GM12878 (cell line): ENCODE measurements at regions not wholly inside any gene's neighbourhood (a gene's known extent, or its start where the extent isn't known, plus 50 kb on each side); places are given as distances from the start of the nearest gene placed in this dataset.

Experiments used
- ATAC-seq: fragments of 200-7000 bp; cut with Tn5 transposase; 3 replicates; pipeline ENCODE4 v1.9.1; 2020; ENCODE audit warnings: mild to moderate bottlenecking, moderate library complexity
- BruUV-seq: library from RNA; stranded (reverse); fragments of 400-500 nt; replicated peaks from 2 replicates; lab custom pipeline; 2021; lab: Mats Ljungman, UMichigan
- CTCF ChIA-PET: fragments of 300-600 bp; sonication (Branson Sonifier 250); formaldehyde crosslinking; extraction: SDS; loops from one replicate; lab custom pipeline; 2021; ENCODE audit warnings: inconsistent platforms; lab: Yijun Ruan, JAX
- POLR2A ChIA-PET: fragments of 350-600 bp; formaldehyde crosslinking; extraction: SDS; loops from one replicate; lab custom pipeline; 2021; ENCODE audit warnings: inconsistent platforms; lab: Charles Lee
- RAD21 ChIA-PET: fragments of 300-600 bp; sonication (Branson Sonifier 250); formaldehyde crosslinking; loops from one replicate; lab custom pipeline; 2023; ENCODE audit warnings: antibody characterized with exemption; ENCODE audit not compliant: unreplicated experiment; lab: Charles Lee
- SMC1A ChIA-PET: fragments of 300-600 bp; sonication (Branson Sonifier 250); formaldehyde crosslinking; loops from one replicate; lab custom pipeline; 2023; ENCODE audit not compliant: unreplicated experiment, uncharacterized antibody; lab: Charles Lee
- DNase-seq: peaks from one replicate; pipeline ENCODE4 v3.0.0-alpha.2; 2011; ENCODE audit warnings: low read depth, low spot score
- FAIRE-seq: peaks from 3 replicates; lab custom pipeline; 2011; peaks lifted over from hg19 to GRCh38; lab: Jason Lieb, UNC
- H2AFZ ChIP-seq: 2 replicates; pipeline ENCODE4 v1.6.0; 2011; ENCODE audit warnings: low read depth, low read length, control low read depth; ENCODE audit not compliant: control insufficient read depth
- H3K27ac ChIP-seq: 2 replicates; pipeline ENCODE4 v1.5.1; 2011; ENCODE audit warnings: control low read depth; ENCODE audit not compliant: control insufficient read depth, insufficient read depth
- H3K27me3 ChIP-seq, 2 experiments: replicated peaks in 1 of 2; 2 replicates each; pipeline versions ENCODE4 v1.6.0 to v1.6.1; 2011; ENCODE audit warnings: low read length in 1 of 2; ENCODE audit not compliant: control insufficient read depth in 2 of 2, insufficient read depth in 2 of 2
- H3K36me3 ChIP-seq, 2 experiments: 2 replicates each; pipeline ENCODE4 v1.5.1; 2011; ENCODE audit warnings: low read length in 1 of 2; ENCODE audit not compliant: control insufficient read depth in 2 of 2, insufficient read depth in 2 of 2
- H3K4me1 ChIP-seq: 2 replicates; pipeline ENCODE4 v1.6.1; 2011; ENCODE audit warnings: mild to moderate bottlenecking, low read length, moderate library complexity, mixed read lengths; ENCODE audit not compliant: control insufficient read depth, insufficient read depth
- H3K4me2 ChIP-seq: 2 replicates; pipeline ENCODE4 v1.6.0; 2011; ENCODE audit warnings: control low read depth; ENCODE audit not compliant: control insufficient read depth, insufficient read depth
- H3K4me3 ChIP-seq: fragments of 200-600 bp; sonication (generic); 2 replicates; pipeline ENCODE4 v1.5.1; 2016
- H3K79me2 ChIP-seq: 2 replicates; pipeline ENCODE4 v1.6.0; 2011; ENCODE audit warnings: low read length; ENCODE audit not compliant: control insufficient read depth, insufficient read depth
- H3K9ac ChIP-seq: 2 replicates; pipeline ENCODE4 v1.8.0; 2011; ENCODE audit warnings: low read length, control low read depth, mixed read lengths; ENCODE audit not compliant: control insufficient read depth, insufficient read depth
- H3K9me3 ChIP-seq: replicated peaks from 3 replicates; pipeline ENCODE4 v1.5.1; 2011; ENCODE audit warnings: mild to moderate bottlenecking, low read length; ENCODE audit not compliant: control insufficient read depth, insufficient read depth
- H4K20me1 ChIP-seq: 2 replicates; pipeline ENCODE4 v1.6.0; 2011; ENCODE audit not compliant: control insufficient read depth, insufficient read depth
- BCL11A ChIP-seq: IDR thresholded peaks from 2 replicates; pipeline ENCODE4 v1.6.1; 2011; ENCODE audit warnings: low read depth, low read length
- BMI1 ChIP-seq: fragments of 450-650 bp; IDR thresholded peaks from 2 replicates; pipeline ENCODE4 v1.6.1; 2016; ENCODE audit warnings: mild to moderate bottlenecking, moderate library complexity, borderline replicate concordance
- CEBPB ChIP-seq, 2 experiments: fragments of 150-350 bp in 1 of 2; IDR thresholded peaks; 2 replicates each; pipeline ENCODE4 v1.6.1; 2012 to 2014; ENCODE audit warnings: low read depth in 2 of 2, low read length in 2 of 2, borderline replicate concordance in 1 of 2, inconsistent platforms in 1 of 2
- ESRRA ChIP-seq: IDR thresholded peaks from 2 replicates; pipeline ENCODE4 v1.6.1; 2012; ENCODE audit warnings: mild to moderate bottlenecking, low read length, improper control_type of control experiment
- HDGF ChIP-seq: fragments of 450-650 bp; IDR thresholded peaks from 2 replicates; pipeline ENCODE4 v1.6.1; 2016; ENCODE audit warnings: antibody characterized with exemption
- IKZF1 ChIP-seq: fragments of 450-650 bp; conservative IDR thresholded peaks from 2 replicates; pipeline ENCODE4 v1.6.1; 2017; ENCODE audit warnings: antibody characterized with exemption, mild to moderate bottlenecking
- JUNB ChIP-seq: IDR thresholded peaks from 2 replicates; pipeline ENCODE4 v1.6.1; 2016; ENCODE audit warnings: antibody characterized with exemption, mild to moderate bottlenecking
- POLR2A ChIP-seq: IDR thresholded peaks from 2 replicates; pipeline ENCODE4 v1.6.1; 2011; ENCODE audit warnings: low read depth, mild to moderate bottlenecking, low read length
- RAD21 ChIP-seq: IDR thresholded peaks from 2 replicates; pipeline ENCODE4 v1.6.1; 2011; ENCODE audit warnings: mild to moderate bottlenecking, low read depth, low read length, moderate library complexity; ENCODE audit not compliant: insufficient read depth
- SMAD1 ChIP-seq: fragments of 450-650 bp; IDR thresholded peaks from 2 replicates; pipeline ENCODE4 v1.6.1; 2018; ENCODE audit warnings: mild to moderate bottlenecking, low read depth; ENCODE audit not compliant: partially characterized antibody
- WRNIP1 ChIP-seq: IDR thresholded peaks from 2 replicates; pipeline ENCODE4 v1.6.1; 2011; ENCODE audit warnings: low read depth, low read length, improper control_type of control experiment, borderline replicate concordance
- YBX1 ChIP-seq: fragments of 450-650 bp; IDR thresholded peaks from 2 replicates; pipeline ENCODE4 v1.6.1; 2016; ENCODE audit warnings: antibody characterized with exemption
- ZNF207 ChIP-seq: fragments of 450-650 bp; IDR thresholded peaks from 2 replicates; pipeline ENCODE4 v1.6.1; 2014; ENCODE audit warnings: antibody characterized with exemption, mild to moderate bottlenecking, borderline replicate concordance
- WGBS: methylation state at CpG from one replicate; pipeline ENCODE4 v1.1.6; 2016; ENCODE audit warnings: low lambda C conversion rate; ENCODE audit not compliant: insufficient replicate concordance, insufficient coverage; ENCODE audit errors: missing lambda C conversion rate; 5-methylcytosine and 5-hydroxymethylcytosine counted together
- in situ Hi-C: fragments of 300-500 bp; cut with MboI; formaldehyde crosslinking; loops from 9 replicates; pipeline ENCODE4 v1.14.3; 2018; ENCODE audit warnings: mixed read lengths
- intact Hi-C: fragments of 100-400 bp; cut with micrococcal nuclease; formaldehyde crosslinking; loops from one replicate; pipeline ENCODE4 v1.14.2; 2022; ENCODE audit not compliant: unreplicated experiment
- TF ChIP-seq, protein P1 (sequence below): fragments of 450-650 bp; IDR thresholded peaks from 2 replicates; pipeline ENCODE4 v1.6.1; 2017; ENCODE audit warnings: mild to moderate bottlenecking, moderate library complexity
- TF ChIP-seq, protein P2 (sequence below): IDR thresholded peaks from 2 replicates; pipeline ENCODE4 v1.6.1; 2012; ENCODE audit warnings: low read length, inconsistent platforms
- TF ChIP-seq, protein P3 (sequence below): IDR thresholded peaks from 2 replicates; pipeline ENCODE4 v1.6.1; 2012; ENCODE audit warnings: mild to moderate bottlenecking, low read depth, low read length

DNA sequence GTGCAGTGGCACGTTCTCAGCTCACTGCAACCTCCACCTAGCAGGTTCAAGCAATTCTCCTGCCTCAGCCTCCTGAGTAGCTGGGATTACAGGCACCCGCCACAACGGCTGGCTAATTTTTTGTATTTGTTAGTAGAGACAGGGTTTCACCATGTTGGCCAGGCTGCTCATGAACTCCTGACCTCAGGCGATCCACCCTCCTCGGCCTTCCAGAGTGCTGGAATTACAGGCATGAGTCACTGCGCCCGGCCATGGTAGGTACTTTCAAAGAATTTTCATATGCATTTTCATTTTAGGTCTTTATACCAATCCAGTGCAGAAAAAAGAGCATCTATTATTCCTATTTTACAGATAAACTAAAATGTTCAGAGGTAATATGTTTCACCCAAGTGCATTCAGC is 411.3 kb upstream of the USP15 start:
- WGBS: 16% methylated on average over 7 of the region's 7 CpGs
- no peaks in the 10 kb centered on the region for H3K4me1 ChIP-seq
- no peak overlapping the region for H3K27ac ChIP-seq
- no peak overlapping the region for H2AFZ ChIP-seq
- H3K27me3 ChIP-seq: no peaks in the 10 kb centered on the region
- DNase-seq (no peak), FAIRE-seq (no peak), ATAC-seq (no peak)
- POLR2A ChIA-PET: no interaction called here
- H3K36me3 ChIP-seq: no peaks in the 10 kb centered on the region
- H3K4me2 ChIP-seq: no peak overlapping the region
- intact Hi-C loops (no loop called here), in situ Hi-C loops (no loop called here)
- CTCF ChIA-PET: no interaction called here
- H3K9me3 ChIP-seq: no peaks in the 10 kb centered on the region
- no peak overlapping the region for H3K4me3 ChIP-seq
- RAD21 ChIA-PET: no interaction called here
- H4K20me1 ChIP-seq: no peaks in the 10 kb centered on the region
- H3K9ac ChIP-seq: no peak overlapping the region
- no peaks in the 10 kb centered on the region for H3K79me2 ChIP-seq
- BruUV-seq: no TSS peak
- SMC1A ChIA-PET: no interaction called here
- no peak for TF ChIP-seq HDGF
- TF ChIP-seq, protein P1, sequence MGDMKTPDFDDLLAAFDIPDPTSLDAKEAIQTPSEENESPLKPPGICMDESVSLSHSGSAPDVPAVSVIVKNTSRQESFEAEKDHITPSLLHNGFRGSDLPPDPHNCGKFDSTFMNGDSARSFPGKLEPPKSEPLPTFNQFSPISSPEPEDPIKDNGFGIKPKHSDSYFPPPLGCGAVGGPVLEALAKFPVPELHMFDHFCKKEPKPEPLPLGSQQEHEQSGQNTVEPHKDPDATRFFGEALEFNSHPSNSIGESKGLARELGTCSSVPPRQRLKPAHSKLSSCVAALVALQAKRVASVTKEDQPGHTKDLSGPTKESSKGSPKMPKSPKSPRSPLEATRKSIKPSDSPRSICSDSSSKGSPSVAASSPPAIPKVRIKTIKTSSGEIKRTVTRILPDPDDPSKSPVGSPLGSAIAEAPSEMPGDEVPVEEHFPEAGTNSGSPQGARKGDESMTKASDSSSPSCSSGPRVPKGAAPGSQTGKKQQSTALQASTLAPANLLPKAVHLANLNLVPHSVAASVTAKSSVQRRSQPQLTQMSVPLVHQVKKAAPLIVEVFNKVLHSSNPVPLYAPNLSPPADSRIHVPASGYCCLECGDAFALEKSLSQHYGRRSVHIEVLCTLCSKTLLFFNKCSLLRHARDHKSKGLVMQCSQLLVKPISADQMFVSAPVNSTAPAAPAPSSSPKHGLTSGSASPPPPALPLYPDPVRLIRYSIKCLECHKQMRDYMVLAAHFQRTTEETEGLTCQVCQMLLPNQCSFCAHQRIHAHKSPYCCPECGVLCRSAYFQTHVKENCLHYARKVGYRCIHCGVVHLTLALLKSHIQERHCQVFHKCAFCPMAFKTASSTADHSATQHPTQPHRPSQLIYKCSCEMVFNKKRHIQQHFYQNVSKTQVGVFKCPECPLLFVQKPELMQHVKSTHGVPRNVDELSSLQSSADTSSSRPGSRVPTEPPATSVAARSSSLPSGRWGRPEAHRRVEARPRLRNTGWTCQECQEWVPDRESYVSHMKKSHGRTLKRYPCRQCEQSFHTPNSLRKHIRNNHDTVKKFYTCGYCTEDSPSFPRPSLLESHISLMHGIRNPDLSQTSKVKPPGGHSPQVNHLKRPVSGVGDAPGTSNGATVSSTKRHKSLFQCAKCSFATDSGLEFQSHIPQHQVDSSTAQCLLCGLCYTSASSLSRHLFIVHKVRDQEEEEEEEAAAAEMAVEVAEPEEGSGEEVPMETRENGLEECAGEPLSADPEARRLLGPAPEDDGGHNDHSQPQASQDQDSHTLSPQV: no peak
- TF ChIP-seq SMAD1: no peak
- TF ChIP-seq ZNF207: no peak
- TF ChIP-seq RAD21: no peak
- TF ChIP-seq CEBPB (IDR thresholded peaks at IDR 0.05; ENCODE audit: borderline replicate concordance in 1 of 2, low read depth in 2 of 2, low read length in 2 of 2): no peak
- TF ChIP-seq, protein P2, sequence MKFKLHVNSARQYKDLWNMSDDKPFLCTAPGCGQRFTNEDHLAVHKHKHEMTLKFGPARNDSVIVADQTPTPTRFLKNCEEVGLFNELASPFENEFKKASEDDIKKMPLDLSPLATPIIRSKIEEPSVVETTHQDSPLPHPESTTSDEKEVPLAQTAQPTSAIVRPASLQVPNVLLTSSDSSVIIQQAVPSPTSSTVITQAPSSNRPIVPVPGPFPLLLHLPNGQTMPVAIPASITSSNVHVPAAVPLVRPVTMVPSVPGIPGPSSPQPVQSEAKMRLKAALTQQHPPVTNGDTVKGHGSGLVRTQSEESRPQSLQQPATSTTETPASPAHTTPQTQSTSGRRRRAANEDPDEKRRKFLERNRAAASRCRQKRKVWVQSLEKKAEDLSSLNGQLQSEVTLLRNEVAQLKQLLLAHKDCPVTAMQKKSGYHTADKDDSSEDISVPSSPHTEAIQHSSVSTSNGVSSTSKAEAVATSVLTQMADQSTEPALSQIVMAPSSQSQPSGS: no peak
- no peak for TF ChIP-seq IKZF1
- no peak for TF ChIP-seq JUNB
- TF ChIP-seq YBX1: no peak
- TF ChIP-seq, protein P3, sequence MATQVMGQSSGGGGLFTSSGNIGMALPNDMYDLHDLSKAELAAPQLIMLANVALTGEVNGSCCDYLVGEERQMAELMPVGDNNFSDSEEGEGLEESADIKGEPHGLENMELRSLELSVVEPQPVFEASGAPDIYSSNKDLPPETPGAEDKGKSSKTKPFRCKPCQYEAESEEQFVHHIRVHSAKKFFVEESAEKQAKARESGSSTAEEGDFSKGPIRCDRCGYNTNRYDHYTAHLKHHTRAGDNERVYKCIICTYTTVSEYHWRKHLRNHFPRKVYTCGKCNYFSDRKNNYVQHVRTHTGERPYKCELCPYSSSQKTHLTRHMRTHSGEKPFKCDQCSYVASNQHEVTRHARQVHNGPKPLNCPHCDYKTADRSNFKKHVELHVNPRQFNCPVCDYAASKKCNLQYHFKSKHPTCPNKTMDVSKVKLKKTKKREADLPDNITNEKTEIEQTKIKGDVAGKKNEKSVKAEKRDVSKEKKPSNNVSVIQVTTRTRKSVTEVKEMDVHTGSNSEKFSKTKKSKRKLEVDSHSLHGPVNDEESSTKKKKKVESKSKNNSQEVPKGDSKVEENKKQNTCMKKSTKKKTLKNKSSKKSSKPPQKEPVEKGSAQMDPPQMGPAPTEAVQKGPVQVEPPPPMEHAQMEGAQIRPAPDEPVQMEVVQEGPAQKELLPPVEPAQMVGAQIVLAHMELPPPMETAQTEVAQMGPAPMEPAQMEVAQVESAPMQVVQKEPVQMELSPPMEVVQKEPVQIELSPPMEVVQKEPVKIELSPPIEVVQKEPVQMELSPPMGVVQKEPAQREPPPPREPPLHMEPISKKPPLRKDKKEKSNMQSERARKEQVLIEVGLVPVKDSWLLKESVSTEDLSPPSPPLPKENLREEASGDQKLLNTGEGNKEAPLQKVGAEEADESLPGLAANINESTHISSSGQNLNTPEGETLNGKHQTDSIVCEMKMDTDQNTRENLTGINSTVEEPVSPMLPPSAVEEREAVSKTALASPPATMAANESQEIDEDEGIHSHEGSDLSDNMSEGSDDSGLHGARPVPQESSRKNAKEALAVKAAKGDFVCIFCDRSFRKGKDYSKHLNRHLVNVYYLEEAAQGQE: no peak
- no peak for TF ChIP-seq WRNIP1
- TF ChIP-seq BMI1: no peak
- no peak for TF ChIP-seq POLR2A
- TF ChIP-seq ESRRA: no peak
- TF ChIP-seq BCL11A: no peak
